Gastroesophageal sphincter (tissue), 3 donors: ENCODE measurements at regions not wholly inside any gene's neighbourhood (a gene's known extent, or its start where the extent isn't known, plus 50 kb on each side); places are given as distances from the start of the nearest gene placed in this dataset.

Experiments
- EP300 ChIP-seq: sonication (generic); formaldehyde crosslinking; IDR thresholded peaks from one replicate; pipeline ENCODE4 v1.6.1; 2017; ENCODE audit warnings: antibody characterized with exemption, mild to moderate bottlenecking
- POLR2A ChIP-seq, 2 donors: fragments of 450-650 bp; IDR thresholded peaks; one replicate each; pipeline ENCODE4 v1.6.1; 2017; ENCODE audit warnings: antibody characterized with exemption in 2 of 2, mild to moderate bottlenecking in 2 of 2, moderate library complexity in 1 of 2
- POLR2AphosphoS5 ChIP-seq: sonication (generic); formaldehyde crosslinking; IDR thresholded peaks from one replicate; pipeline ENCODE4 v1.6.1; 2017; ENCODE audit warnings: antibody characterized with exemption
- TF ChIP-seq, protein P1 (sequence below), 4 experiments: fragments of 200-600 bp in 2 of 4; fragments of 450-650 bp in 2 of 4; sonication (generic) in 1 of 4; IDR thresholded peaks; one replicate each; pipeline ENCODE4 v1.5.1; 2017 to 2019; ENCODE audit warnings: antibody characterized with exemption in 4 of 4, mild to moderate bottlenecking in 2 of 4, moderate library complexity in 2 of 4

DNA sequence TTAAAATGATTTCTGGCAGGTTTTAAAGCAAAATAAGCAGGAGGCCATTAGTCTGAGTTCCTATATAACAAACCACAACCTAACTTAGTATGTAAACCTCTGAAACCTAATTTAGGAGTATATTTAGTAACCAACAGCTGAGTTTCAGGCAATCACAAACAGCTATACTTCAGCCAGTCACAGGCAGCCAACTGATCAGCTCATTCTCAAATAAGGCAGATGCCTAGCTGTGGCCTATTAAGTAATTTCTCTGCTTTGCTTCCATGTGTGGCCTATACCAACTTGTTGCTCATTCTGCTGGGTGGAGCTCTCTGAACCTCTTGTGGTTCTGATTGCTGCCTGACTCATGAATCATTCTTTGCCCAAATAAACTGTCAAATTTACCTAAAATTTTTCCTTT lies 408.9 kb upstream of the FBXO33 start:
- TF ChIP-seq, protein P1, sequence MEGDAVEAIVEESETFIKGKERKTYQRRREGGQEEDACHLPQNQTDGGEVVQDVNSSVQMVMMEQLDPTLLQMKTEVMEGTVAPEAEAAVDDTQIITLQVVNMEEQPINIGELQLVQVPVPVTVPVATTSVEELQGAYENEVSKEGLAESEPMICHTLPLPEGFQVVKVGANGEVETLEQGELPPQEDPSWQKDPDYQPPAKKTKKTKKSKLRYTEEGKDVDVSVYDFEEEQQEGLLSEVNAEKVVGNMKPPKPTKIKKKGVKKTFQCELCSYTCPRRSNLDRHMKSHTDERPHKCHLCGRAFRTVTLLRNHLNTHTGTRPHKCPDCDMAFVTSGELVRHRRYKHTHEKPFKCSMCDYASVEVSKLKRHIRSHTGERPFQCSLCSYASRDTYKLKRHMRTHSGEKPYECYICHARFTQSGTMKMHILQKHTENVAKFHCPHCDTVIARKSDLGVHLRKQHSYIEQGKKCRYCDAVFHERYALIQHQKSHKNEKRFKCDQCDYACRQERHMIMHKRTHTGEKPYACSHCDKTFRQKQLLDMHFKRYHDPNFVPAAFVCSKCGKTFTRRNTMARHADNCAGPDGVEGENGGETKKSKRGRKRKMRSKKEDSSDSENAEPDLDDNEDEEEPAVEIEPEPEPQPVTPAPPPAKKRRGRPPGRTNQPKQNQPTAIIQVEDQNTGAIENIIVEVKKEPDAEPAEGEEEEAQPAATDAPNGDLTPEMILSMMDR (IDR thresholded peaks at IDR 0.05): no peak
- no peak for TF ChIP-seq POLR2AphosphoS5
- TF ChIP-seq POLR2A (IDR thresholded peaks at IDR 0.05): no peak
- TF ChIP-seq EP300: no peak
